22Rv1 (cell line): ENCODE measurements at regions not wholly inside any gene's neighbourhood (a gene's known extent, or its start where the extent isn't known, plus 50 kb on each side); places are given as distances from the start of the nearest gene placed in this dataset.

Source experiments
- CTCF ChIP-seq: fragments of 450-650 bp; IDR thresholded peaks from 2 replicates; pipeline ENCODE4 v1.5.1; 2017; ENCODE audit warnings: mild to moderate bottlenecking
- ZFX ChIP-seq: fragments of 450-650 bp; IDR thresholded peaks from 2 replicates; pipeline ENCODE4 v1.6.1; 2017; ENCODE audit warnings: antibody characterized with exemption, borderline replicate concordance

GRCh38 chr12:88935856-88936255 lies 355.6 kb upstream of the KITLG start:
- TF ChIP-seq CTCF (no peak), ZFX (no peak)
